Occipital lobe (tissue), 1 donor: ENCODE measurements at regions not wholly inside any gene's neighbourhood (a gene's known extent, or its start where the extent isn't known, plus 50 kb on each side); places are given as distances from the start of the nearest gene placed in this dataset.

Experiments used
- DNase-seq: peaks from one replicate; lab custom pipeline; 2025; lab: John Stamatoyannopoulos, UW

DNA sequence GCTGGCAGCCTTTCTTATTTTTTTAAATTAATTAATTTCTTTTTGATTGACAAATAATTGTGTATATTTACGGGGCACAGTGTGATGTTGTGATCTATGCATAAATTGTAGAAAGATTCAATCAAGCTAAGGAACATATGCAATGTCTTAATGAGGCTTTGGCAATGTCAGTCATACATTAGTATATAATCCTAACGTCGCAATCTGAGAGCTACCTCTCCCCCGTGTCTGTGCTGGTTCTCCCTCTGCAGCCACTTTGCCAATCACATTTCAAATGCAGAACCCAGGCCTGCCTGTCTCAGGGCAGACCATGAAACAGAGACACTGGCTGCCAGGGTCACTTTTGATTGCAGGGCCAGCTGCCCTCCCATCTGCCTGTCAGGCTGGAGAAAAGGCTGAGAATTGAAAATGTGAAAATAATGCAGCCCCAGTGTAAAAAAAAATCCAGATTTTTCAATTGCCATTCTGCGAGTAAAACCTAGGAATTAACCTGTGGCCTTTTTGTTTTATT lies 56.3 kb downstream of the SLC24A2 start:
- no peak for DNase-seq

GRCh38 chr9:19728101-19728500 lies 60.7 kb downstream of the SLC24A2 start:
- DNase-seq, result no peak

GRCh38 chr9:19725970-19726369 lies 62.9 kb downstream of the SLC24A2 start:
- no peak for DNase-seq

DNA sequence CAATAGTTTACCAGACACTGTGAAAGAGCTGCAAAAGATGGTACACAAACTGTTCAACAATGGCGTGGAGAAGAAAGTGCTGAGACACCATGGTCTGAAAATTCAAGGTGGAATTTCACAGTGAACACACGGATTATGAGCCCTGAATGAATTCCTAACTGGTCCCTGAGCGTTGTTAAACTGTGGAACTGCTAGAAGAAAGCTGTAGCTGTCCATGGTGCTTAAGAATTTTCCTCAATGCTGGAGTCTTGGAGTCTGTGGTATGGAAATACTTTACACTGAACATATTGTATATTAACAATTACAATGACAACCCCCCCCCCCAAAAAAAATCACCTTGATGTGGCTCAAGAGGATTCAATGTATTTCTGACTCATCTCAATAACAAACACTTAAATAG lies 68.5 kb downstream of the SLC24A2 start:
- DNase-seq, result no peak

DNA sequence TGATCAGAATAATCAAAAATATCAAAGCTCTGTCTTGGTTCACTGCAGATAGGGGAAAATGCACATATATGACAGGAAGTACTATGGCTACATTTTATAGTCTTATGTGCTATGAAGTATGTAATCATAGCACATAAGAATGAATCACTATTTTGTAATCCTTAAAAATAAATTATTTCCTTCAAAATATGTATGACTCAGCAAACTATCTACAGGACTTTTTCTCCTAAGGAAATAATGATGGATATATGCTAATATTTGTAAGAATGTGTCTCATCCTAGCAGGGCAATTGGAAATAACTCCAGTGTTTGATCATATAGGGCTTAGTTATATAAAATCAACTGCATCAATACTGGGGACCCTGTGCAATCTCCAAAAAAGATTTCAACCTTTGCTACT lies 85.1 kb downstream of the SLC24A2 start:
- DNase-seq, result no peak

GRCh38 chr9:19701991-19702390 lies 86.8 kb downstream of the SLC24A2 start:
- no peak for DNase-seq

DNA sequence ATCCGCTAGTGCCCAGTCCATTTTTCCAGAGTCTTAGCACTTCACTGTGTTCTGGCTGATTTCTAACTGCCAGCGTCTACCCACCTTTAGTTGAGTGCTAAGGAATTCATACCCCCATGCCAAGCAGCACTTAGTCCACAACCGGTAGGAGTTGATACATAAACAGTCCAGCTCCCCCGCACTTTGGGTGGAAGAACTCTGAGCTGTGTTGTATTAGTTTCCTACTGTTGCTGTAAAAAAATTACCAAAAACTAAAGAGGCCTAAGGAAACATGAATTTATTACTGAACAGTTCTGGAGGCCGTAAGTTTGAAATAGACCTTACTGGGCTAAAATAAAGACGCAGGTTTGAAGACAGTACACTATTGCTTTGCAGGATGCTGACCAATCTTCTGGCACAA lies 87.6 kb downstream of the SLC24A2 start:
- DNase-seq, result no peak

DNA sequence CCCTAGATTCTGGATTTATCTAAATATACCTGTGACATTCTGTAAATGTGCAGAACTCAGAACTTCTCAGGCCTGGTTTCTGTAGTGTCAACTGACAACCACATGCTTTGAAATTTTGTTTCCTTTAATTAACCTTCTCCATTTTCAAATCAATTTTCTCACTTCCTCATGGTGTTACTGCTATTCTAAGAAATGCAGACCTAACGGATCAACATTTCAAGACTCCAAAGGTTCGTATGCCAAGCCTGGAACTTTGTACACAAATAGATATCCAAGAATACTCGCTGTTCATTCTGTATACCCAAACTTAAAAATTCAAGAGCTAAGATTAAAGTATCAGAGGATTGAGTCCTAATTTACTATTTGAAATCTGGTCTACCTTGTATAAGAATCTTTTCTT lies 88.1 kb downstream of the SLC24A2 start:
- DNase-seq, result no peak

DNA sequence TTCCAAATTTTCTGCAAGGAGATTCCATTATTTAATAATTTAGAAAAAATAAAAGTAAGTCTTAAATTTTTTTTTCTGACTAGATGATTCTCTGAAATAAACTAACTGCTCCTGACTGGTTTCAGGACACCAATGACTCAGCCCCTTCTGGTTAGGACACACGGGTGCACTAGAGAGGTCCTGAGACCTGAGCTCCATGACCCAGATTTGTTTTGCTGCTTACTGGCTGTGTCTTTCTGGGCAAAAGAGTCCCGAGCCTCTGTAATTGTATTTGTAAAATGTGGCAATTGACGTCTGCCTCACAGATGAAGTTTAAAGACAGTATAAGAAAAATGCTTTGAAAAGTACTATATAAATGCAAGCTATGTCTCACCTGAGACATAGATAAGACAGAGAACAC lies 89.1 kb downstream of the SLC24A2 start:
- no peak for DNase-seq

DNA sequence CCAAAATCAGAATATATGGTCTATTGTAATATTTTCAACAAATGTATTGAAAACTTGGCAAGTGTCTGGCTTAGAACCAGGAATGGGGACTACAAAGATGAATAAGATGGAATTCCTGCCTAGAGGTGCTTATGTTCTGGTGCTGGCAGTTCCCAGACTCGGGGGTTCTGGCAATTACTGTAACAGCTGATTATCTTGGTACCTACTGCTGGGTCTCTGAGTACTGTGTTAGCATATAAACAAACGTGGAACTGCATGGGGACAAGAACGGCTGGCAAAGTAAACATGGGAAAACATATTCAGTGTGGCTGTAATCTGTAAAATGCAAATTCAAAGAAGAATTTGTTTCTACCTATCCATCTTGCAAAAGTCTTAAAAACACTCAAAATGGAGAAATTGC lies 89.9 kb downstream of the SLC24A2 start:
- DNase-seq, result no peak

GRCh38 chr9:19694601-19695000 lies 94.2 kb downstream of the SLC24A2 start:
- DNase-seq, result no peak

GRCh38 chr9:19690128-19690527 lies 98.7 kb downstream of the SLC24A2 start:
- no peak for DNase-seq

DNA sequence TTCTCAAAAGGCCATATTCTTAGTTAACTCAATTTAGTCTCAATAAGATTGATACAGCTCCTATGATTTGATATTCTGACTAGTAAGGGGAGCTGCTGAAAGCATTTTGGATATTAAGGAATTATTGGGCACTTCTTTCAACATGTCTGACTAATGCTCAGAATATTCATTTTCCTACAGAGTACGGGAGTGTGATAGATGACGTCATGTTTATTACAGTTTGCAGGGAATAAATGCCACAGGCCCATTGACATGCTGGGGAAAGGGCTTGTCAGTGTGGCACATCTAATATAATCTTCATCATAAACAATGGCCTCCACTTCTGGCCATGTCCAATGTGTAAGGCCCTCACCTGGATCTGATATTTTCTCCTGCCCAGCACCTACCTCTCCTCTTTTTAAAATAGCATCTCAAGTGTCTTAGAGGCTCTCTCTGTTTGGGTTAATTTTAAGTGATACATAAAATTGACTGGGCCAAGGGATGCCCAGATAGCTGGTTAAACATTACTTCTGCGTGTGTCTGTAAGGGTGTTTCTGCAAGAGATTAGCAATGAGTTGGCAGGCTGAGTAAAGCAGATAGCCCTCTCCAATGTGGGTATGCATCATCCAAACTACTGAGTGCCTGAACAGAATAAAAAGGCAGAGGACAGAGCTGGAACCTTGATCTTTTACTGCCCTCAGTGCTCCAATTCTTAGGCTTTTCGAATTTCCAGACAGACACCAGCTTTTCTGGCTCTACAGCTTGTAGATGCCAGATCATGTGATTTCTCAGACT lies 99.3 kb downstream of the SLC24A2 start:
- DNase-seq, result no peak

GRCh38 chr9:19683715-19684114 lies 105.1 kb downstream of the SLC24A2 start:
- DNase-seq, result no peak

DNA sequence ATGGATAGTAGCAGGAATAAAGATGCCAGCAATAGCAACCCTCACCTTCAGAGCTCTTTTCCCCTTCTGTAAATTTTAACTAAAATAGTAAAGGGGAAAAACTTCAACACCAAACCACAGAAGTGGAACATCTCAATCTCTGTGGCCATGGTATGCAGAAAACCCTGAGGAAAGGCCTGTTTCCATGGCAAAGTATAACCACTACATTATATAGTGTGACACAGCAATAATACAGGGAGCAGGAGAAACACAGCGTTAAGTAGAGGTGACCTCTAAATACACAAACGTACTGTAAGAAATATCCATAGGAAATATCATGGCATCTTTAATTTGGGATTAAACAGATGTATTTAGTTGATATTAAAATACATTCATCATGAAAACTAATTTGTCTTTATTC lies 106.4 kb downstream of the SLC24A2 start:
- no peak for DNase-seq

- DNase-seq, result no peak
Measured at GRCh38 chr9:19681846-19682245, 107.0 kb downstream of the SLC24A2 start.

DNA sequence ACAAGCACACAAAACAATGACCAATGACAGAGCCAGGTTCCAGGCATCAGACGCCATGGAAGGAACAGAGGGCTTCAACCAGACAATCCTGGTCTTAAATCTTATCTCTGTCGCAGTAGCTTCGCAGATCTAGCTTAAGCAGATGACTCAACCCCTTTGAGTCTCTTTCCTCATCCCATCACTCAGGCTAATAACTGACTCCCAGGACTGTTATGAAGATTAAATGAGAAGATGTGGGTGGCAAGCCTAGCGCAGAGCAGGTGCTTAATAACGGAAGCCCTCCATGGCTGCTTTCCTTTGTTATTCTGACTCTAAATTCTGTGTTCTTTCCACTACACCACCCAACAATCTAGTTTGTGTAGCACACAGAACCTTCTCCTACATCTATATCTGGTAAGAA lies 110.9 kb downstream of the SLC24A2 start:
- DNase-seq, result no peak

DNA sequence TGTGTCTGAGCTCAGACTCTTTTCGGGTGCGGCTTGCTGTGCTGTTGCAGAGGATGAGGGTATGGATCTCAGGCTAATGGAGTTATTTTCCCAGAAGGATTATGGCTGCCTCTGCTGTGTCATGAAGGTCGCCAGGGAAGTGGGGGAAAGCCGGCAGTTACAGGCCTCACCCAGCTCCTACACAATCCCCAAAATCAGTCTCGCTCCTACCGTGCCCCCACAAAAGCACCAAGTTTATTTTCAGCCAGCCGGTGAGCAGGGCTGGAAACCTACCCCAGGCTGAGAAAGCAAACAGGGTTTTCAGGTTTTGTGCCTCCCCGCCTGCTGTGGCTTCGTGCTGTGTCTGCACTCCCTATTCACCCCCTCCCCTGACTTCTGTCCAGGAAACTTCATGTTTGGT lies 113.3 kb downstream of the SLC24A2 start:
- DNase-seq, result no peak

DNA sequence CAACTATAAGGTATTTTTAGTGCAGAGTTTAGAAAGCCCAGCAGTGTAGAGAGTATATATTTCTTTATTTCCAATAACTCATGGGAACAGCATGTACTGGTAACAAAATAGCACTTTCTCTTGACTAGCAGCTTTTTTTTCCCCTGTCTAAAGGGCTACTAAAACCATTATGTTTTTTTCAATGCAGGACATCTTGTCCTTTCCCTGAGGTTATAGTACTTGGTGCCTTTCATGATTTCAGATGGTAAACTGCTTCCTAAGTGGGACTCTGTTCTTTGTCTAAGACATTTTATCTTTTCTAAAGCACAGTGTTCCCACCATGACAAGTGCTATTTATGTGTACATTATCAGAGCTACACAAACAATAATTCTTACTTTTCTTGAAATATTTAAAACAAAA lies 122.3 kb downstream of the SLC24A2 start:
- DNase-seq, result no peak

DNA sequence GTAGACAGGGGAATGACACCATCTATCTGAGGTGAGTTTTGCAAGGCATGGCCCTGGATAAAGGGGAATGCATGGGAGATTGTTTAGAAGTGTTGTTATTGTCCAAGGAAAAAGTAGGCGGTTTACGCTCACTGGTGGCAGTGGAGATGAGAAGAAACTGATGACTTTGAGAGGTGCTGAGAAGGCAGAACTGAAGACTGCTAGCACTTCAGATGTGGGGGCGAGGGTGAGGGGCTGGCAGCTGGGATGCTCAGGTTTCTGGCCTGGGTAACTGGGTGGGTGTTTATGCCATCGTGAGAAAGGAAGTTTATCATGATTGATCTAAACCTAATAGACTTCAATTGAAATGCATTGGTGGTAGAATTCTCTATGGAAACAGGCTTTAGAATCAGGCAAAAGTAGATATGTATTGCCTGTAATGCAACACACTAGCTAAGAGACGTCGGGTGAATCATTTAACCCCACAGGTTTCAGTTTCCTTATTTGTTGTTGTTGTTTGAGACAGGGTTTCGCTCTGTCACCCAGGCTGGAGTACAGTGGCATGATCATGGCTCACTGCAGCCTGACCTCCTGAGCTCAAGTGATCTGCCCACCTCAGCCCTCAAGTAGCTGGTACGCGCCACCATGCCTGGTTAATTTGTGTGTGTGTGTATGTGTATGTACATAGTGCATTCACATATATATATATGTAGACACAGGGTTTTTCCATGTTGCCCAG lies 123.5 kb downstream of the SLC24A2 start:
- DNase-seq, result no peak

DNA sequence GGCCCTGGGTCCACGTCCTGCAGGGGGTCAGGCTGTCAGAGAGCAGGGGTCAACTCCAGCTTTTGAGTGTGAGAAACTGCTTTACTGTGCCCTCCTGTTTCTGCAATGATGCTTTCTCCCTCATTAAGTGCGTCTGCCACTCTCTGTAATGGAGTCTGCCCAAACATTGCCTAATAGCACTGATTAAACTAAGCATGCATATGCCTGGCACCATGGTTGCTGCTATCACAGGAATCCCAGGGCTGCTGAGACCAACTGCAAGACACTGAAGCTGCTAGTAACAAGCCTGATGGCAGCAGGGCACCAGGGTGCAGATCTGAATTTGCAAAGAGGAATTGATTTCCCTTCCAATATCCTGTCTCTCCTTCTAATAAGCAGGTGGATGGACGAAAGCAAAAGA lies 125.3 kb downstream of the SLC24A2 start:
- DNase-seq, result no peak

- no peak for DNase-seq
Measured at GRCh38 chr9:19662213-19662612, 126.6 kb downstream of the SLC24A2 start.

- DNase-seq, result no peak
Measured at GRCh38 chr9:19660019-19660418, 128.8 kb downstream of the SLC24A2 start.
